Heart left ventricle (tissue), 16 donors: ENCODE measurements at regions not wholly inside any gene's neighbourhood (a gene's known extent, or its start where the extent isn't known, plus 50 kb on each side); places are given as distances from the start of the nearest gene placed in this dataset.
"Not testable (repeated sequence)": the region's sequence is repeated elsewhere in the genome, so short reads cannot be mapped to it uniquely, and the experiment has no call there.

Experiments
- ATAC-seq, 4 donors: fragments of 200-7000 bp; cut with Tn5 transposase; one replicate each; pipeline ENCODE4 v1.9.1; 2020 to 2022; ENCODE audit warnings: moderate library complexity in 4 of 4, mild to moderate bottlenecking in 3 of 4, moderate number of reproducible peaks in 1 of 4
- DNase-seq, 5 donors: peaks; one replicate each; pipeline ENCODE4 v3.0.0-alpha.2; 2020
- H3K27ac ChIP-seq, 12 donors: fragments of 200-600 bp; sonication (generic) in 4 of 12; one replicate each; pipeline versions ENCODE4 v1.5.0 to v1.8.0; 2016 to 2022; ENCODE audit warnings: mild to moderate bottlenecking in 2 of 12
- H3K27me3 ChIP-seq, 9 donors: fragments of 200-600 bp; sonication (generic) in 2 of 9; one replicate each; pipeline versions ENCODE4 v1.5.1 to v1.8.0; 2016 to 2022; ENCODE audit warnings: mild to moderate bottlenecking in 3 of 9
- H3K36me3 ChIP-seq, 9 donors: fragments of 200-600 bp; sonication (generic) in 2 of 9; one replicate each; pipeline versions ENCODE4 v1.5.0 to v1.8.0; 2018 to 2022; ENCODE audit warnings: mild to moderate bottlenecking in 2 of 9
- H3K4me1 ChIP-seq, 12 donors: fragments of 200-600 bp; sonication (generic) in 4 of 12; one replicate each; pipeline versions ENCODE4 v1.5.0 to v1.8.0; 2016 to 2022; ENCODE audit warnings: mild to moderate bottlenecking in 3 of 12
- H3K4me3 ChIP-seq, 12 donors: fragments of 200-600 bp; sonication (generic) in 4 of 12; one replicate each; pipeline versions ENCODE4 v1.5.0 to v1.8.0; 2017 to 2022; ENCODE audit warnings: mild to moderate bottlenecking in 9 of 12, moderate library complexity in 4 of 12
- H3K9me3 ChIP-seq, 12 donors: fragments of 200-600 bp; sonication (generic) in 4 of 12; one replicate each; pipeline versions ENCODE4 v1.5.0 to v1.8.0; 2016 to 2022; ENCODE audit warnings: mild to moderate bottlenecking in 1 of 12
- POLR2A ChIP-seq, 2 donors: fragments of 450-650 bp; IDR thresholded peaks; one replicate each; pipeline ENCODE4 v1.6.1; 2017; ENCODE audit warnings: antibody characterized with exemption in 2 of 2, mild to moderate bottlenecking in 2 of 2, moderate library complexity in 2 of 2
- WGBS, 4 donors: extraction: QIAGEN DNeasy Blood & Tissue Kit in 2 of 4; methylation state at CpG; one replicate each; pipeline versions ENCODE4 v1.1.5 to v1.1.7; 2013 to 2018; 5-methylcytosine and 5-hydroxymethylcytosine counted together
- intact Hi-C, 10 donors: fragments of 100-400 bp; cut with DNase I; formaldehyde crosslinking; loops; one replicate each; pipeline versions ENCODE4 v1.11.1 to v1.14.2; 2022
- TF ChIP-seq, protein P1 (sequence below), 12 donors: fragments of 200-600 bp; sonication (generic) in 4 of 12; IDR thresholded peaks; one replicate each; pipeline versions ENCODE4 v1.5.0 to v1.8.0; 2018 to 2022; ENCODE audit warnings: antibody characterized with exemption in 12 of 12, mild to moderate bottlenecking in 5 of 12
- donor health status: ischemic (EF 13 %, LVEDD 7.1; RV severe dilation, severe dysfunction).
- donor health status: healthy with polysubstance abuse.
- donor health status: DM: no; HTN: yes; CAD: no.
- donor health status: DM: no; HTN: no; CAD: no.
- donor health status: ischemic (EF 25% LVEDD 6.9; RV normal size, moderate dysfunction).
- donor health status: ischemic (EF 25% LVEDD 5.7; RV mildly dilated, moderate dysfunction).
- donor health status: healthy.
- donor health status: DM: yes; HTN: yes; CAD: no.
- donor health status: ischemic (EF 35%, LVEDD 5.7; RV mildly dilated, moderate dysfunction).
- donor health status: nonischemic (EF 11% LVEDD 7.7; RV severe dilation, severe dysfunction).
- donor health status: DM: yes; HTN: yes; CAD: no.
- donor health status: PGD.
- donor health status: ischemic (EF 29% LVEDD 5.4; RV normal size, mild dysfunction).
- donor health status: nonischemic (EF 23%, LVEDD 6.1; RV moderate dilation, normal function).

DNA sequence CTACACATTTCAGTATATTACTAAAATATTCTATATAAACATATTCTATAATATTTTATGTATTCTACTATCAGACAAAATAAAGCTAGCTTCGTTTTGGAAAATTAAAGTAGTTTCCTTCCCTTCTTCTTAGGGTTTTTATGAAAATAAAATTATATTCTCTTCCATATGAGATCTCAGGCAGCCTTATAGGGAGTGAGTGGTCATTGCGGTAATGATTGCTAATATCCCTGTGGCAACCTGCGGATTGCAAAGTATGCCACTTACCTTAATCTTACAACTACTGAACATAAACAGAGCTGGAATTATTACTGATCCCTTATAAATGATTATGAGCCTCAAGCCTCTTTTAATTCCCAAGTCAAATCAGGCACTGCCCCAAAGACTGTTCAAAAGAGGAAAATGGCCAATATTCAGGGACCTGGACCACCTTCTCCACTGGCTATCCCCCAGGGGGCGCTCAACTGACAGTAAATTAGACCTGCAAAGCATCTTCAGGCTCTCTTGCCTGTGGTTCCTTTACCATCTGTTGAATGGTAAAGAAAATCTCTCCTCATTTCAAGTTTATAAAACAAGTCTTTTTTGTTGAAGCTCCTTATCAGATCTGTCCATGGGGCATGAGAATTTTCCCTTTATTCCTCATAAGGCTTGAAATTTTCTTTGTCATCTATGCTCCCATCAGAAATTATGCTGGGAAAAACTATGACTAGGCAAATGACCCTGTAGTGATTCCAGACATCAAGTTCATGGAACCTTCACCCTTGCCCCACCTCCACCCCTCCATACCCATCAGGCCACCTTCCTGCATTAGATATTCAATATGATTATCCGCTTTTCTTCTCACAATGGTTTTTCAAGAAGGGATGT lies 163.9 kb downstream of the CEMIP2 start:
- intact Hi-C loops, result loop anchor here in 9 of 10 donors (1.0 to 10.0 kb wide), 11 partner anchors 100 to 423 kb away; partner anchors contain the start of gene CEMIP2 (in 7 of the 9)

DNA sequence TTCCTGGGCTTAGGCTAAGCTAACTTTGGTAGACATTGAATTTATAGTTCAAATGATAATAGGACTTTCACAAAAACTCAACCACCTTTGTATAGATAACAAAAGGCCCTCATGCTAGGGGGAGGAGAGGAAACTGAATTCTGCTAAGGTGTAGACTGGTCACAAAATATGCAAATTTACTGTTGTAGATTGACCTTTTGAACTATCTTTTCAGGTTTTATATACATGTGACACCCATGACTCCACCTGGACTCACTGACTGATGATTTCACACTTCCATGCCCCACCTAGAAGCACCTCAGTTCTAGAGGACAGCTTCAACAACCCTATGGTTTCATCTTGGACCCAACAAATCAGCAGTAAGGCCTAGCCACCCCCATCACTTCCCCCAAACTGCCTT lies 165.7 kb downstream of the CEMIP2 start:
- no peak for DNase-seq
- Histone ChIP-seq H3K27me3 (no peaks in the 10 kb centered on the region), H3K9me3 (no peaks in the 10 kb centered on the region), H3K4me1 (peaks cover 0 to 3% (median 0%) of the 10 kb centered on the region in 12 donors), H3K4me3 (no peak overlapping the region), H3K27ac (no peak overlapping the region), H3K36me3 (no peaks in the 10 kb centered on the region)
- intact Hi-C loops, result loop anchor here in 6 of 10 donors (5.0 to 10.0 kb wide), 4 partner anchors 102 to 315 kb away; partner anchors contain the start of gene CEMIP2 (in 2 of the 6)
- ATAC-seq, result no peak
- TF ChIP-seq, protein P1, sequence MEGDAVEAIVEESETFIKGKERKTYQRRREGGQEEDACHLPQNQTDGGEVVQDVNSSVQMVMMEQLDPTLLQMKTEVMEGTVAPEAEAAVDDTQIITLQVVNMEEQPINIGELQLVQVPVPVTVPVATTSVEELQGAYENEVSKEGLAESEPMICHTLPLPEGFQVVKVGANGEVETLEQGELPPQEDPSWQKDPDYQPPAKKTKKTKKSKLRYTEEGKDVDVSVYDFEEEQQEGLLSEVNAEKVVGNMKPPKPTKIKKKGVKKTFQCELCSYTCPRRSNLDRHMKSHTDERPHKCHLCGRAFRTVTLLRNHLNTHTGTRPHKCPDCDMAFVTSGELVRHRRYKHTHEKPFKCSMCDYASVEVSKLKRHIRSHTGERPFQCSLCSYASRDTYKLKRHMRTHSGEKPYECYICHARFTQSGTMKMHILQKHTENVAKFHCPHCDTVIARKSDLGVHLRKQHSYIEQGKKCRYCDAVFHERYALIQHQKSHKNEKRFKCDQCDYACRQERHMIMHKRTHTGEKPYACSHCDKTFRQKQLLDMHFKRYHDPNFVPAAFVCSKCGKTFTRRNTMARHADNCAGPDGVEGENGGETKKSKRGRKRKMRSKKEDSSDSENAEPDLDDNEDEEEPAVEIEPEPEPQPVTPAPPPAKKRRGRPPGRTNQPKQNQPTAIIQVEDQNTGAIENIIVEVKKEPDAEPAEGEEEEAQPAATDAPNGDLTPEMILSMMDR (IDR thresholded peaks at IDR 0.05), result no peak
- TF ChIP-seq POLR2A (IDR thresholded peaks at IDR 0.05), result no peak

More for the DNA sequence above, 163.9 kb downstream of the CEMIP2 start:
- H3K4me1 ChIP-seq, result peaks cover 0 to 3% (median 0%) of the 10 kb centered on the region in 12 donors
- DNase-seq, result peak; percentile 76 to 81 (median 78)
- H3K9me3 ChIP-seq, result no peaks in the 10 kb centered on the region
- no peaks in the 10 kb centered on the region for H3K36me3 ChIP-seq
- no peaks in the 10 kb centered on the region for H3K27me3 ChIP-seq
- WGBS, 4 donors, result 61 to 63% (median 61%) methylated on average over 5 of the region's 5 CpGs
- no peak for TF ChIP-seq POLR2A (IDR thresholded peaks at IDR 0.05)
- TF ChIP-seq, protein P1 (IDR thresholded peaks at IDR 0.05), result peak; percentile 64 to 83 (median 76)
- peak in 3 of 4 donors; percentile 68 to 86 (median 78) for ATAC-seq
- H3K4me3 ChIP-seq, result no peak overlapping the region
- H3K27ac ChIP-seq, result no peak overlapping the region

DNA sequence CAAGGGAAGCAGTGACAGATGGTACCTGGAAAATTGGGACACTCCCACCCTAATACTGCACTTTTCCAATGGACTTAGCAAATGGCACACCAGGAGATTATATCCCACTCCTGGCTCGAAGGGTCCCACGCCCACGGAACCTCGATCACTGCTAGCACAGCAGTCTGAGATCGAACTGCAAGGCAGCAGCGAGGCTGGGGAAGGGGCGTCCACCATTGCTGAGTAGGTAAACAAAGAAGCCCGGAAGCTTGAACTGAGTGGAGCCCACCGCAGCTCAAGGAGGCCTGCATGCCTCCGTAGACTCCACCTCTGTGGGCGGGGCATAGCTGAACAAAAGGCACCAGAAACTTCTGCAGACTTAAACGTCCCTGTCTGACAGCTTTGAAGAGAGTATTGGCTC lies 172.6 kb downstream of the CEMIP2 start:
- H3K27me3 ChIP-seq, H3K4me1 ChIP-seq, H3K9me3 ChIP-seq, H3K27ac ChIP-seq, ATAC-seq, H3K4me3 ChIP-seq, intact Hi-C loops, DNase-seq, H3K36me3 ChIP-seq: not testable (repeated sequence)
- WGBS, 4 donors, result 76 to 89% (median 82%) methylated on average over 6 to 12 of the region's 12 CpGs

DNA sequence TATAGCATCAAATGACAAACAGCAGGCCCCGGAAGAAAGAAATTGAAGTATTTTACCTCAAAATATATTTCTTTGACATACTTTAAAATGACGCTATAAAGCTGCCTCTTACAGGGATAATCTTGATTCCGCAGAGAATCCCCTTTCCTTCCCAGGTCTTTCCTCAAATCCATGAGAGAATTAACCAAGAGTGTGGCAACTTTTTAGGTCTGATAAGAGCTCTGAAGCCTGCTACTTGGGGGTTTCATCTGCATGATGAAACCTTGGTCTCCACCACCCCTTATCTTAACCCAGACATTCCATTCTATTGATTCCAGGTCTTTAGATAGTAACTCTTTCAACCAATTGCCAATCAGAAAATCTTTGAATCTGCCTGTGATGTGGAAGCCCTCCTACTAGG lies 173.8 kb downstream of the CEMIP2 start:
- no peak for ATAC-seq
- Histone ChIP-seq H3K27ac (no peak overlapping the region), H3K4me1 (no peaks in the 10 kb centered on the region), H3K27me3 (peaks cover 0 to 8% (median 0%) of the 10 kb centered on the region in 9 donors), H3K4me3 (no peak overlapping the region), H3K9me3 (no peaks in the 10 kb centered on the region), H3K36me3 (no peaks in the 10 kb centered on the region)
- intact Hi-C loops, result no loop called here
- DNase-seq, result no peak
- WGBS, 4 donors, result 74 to 85% (median 81%) methylated on average over 3 of the region's 3 CpGs
- TF ChIP-seq, protein P1 (IDR thresholded peaks at IDR 0.05), result no peak
